Heart left ventricle (tissue), 16 donors: ENCODE measurements at regions not wholly inside any gene's neighbourhood (a gene's known extent, or its start where the extent isn't known, plus 50 kb on each side); places are given as distances from the start of the nearest gene placed in this dataset.

Experiments used
- ATAC-seq, 4 donors: fragments of 200-7000 bp; cut with Tn5 transposase; one replicate each; pipeline ENCODE4 v1.9.1; 2020 to 2022; ENCODE audit warnings: moderate library complexity in 4 of 4, mild to moderate bottlenecking in 3 of 4, moderate number of reproducible peaks in 1 of 4
- DNase-seq, 5 donors: peaks; one replicate each; pipeline ENCODE4 v3.0.0-alpha.2; 2020
- H3K27ac ChIP-seq, 12 donors: fragments of 200-600 bp; sonication (generic) in 4 of 12; one replicate each; pipeline versions ENCODE4 v1.5.0 to v1.8.0; 2016 to 2022; ENCODE audit warnings: mild to moderate bottlenecking in 2 of 12
- H3K27me3 ChIP-seq, 9 donors: fragments of 200-600 bp; sonication (generic) in 2 of 9; one replicate each; pipeline versions ENCODE4 v1.5.1 to v1.8.0; 2016 to 2022; ENCODE audit warnings: mild to moderate bottlenecking in 3 of 9
- H3K36me3 ChIP-seq, 9 donors: fragments of 200-600 bp; sonication (generic) in 2 of 9; one replicate each; pipeline versions ENCODE4 v1.5.0 to v1.8.0; 2018 to 2022; ENCODE audit warnings: mild to moderate bottlenecking in 2 of 9
- H3K4me1 ChIP-seq, 12 donors: fragments of 200-600 bp; sonication (generic) in 4 of 12; one replicate each; pipeline versions ENCODE4 v1.5.0 to v1.8.0; 2016 to 2022; ENCODE audit warnings: mild to moderate bottlenecking in 3 of 12
- H3K4me3 ChIP-seq, 12 donors: fragments of 200-600 bp; sonication (generic) in 4 of 12; one replicate each; pipeline versions ENCODE4 v1.5.0 to v1.8.0; 2017 to 2022; ENCODE audit warnings: mild to moderate bottlenecking in 9 of 12, moderate library complexity in 4 of 12
- H3K9me3 ChIP-seq, 12 donors: fragments of 200-600 bp; sonication (generic) in 4 of 12; one replicate each; pipeline versions ENCODE4 v1.5.0 to v1.8.0; 2016 to 2022; ENCODE audit warnings: mild to moderate bottlenecking in 1 of 12
- CTCF ChIP-seq, 12 donors: fragments of 200-600 bp; sonication (generic) in 4 of 12; IDR thresholded peaks; one replicate each; pipeline versions ENCODE4 v1.5.0 to v1.8.0; 2018 to 2022; ENCODE audit warnings: antibody characterized with exemption in 12 of 12, mild to moderate bottlenecking in 5 of 12
- POLR2A ChIP-seq, 2 donors: fragments of 450-650 bp; IDR thresholded peaks; one replicate each; pipeline ENCODE4 v1.6.1; 2017; ENCODE audit warnings: antibody characterized with exemption in 2 of 2, mild to moderate bottlenecking in 2 of 2, moderate library complexity in 2 of 2
- WGBS, 4 donors: extraction: QIAGEN DNeasy Blood & Tissue Kit in 2 of 4; methylation state at CpG; one replicate each; pipeline versions ENCODE4 v1.1.5 to v1.1.7; 2013 to 2018; 5-methylcytosine and 5-hydroxymethylcytosine counted together
- intact Hi-C, 10 donors: fragments of 100-400 bp; cut with DNase I; formaldehyde crosslinking; loops; one replicate each; pipeline versions ENCODE4 v1.11.1 to v1.14.2; 2022
- donor health status: ischemic (EF 13 %, LVEDD 7.1; RV severe dilation, severe dysfunction).
- donor health status: healthy with polysubstance abuse.
- donor health status: DM: no; HTN: yes; CAD: no.
- donor health status: DM: no; HTN: no; CAD: no.
- donor health status: ischemic (EF 25% LVEDD 6.9; RV normal size, moderate dysfunction).
- donor health status: ischemic (EF 25% LVEDD 5.7; RV mildly dilated, moderate dysfunction).
- donor health status: healthy.
- donor health status: DM: yes; HTN: yes; CAD: no.
- donor health status: ischemic (EF 35%, LVEDD 5.7; RV mildly dilated, moderate dysfunction).
- donor health status: nonischemic (EF 11% LVEDD 7.7; RV severe dilation, severe dysfunction).
- donor health status: DM: yes; HTN: yes; CAD: no.
- donor health status: PGD.
- donor health status: ischemic (EF 29% LVEDD 5.4; RV normal size, mild dysfunction).
- donor health status: nonischemic (EF 23%, LVEDD 6.1; RV moderate dilation, normal function).

DNA sequence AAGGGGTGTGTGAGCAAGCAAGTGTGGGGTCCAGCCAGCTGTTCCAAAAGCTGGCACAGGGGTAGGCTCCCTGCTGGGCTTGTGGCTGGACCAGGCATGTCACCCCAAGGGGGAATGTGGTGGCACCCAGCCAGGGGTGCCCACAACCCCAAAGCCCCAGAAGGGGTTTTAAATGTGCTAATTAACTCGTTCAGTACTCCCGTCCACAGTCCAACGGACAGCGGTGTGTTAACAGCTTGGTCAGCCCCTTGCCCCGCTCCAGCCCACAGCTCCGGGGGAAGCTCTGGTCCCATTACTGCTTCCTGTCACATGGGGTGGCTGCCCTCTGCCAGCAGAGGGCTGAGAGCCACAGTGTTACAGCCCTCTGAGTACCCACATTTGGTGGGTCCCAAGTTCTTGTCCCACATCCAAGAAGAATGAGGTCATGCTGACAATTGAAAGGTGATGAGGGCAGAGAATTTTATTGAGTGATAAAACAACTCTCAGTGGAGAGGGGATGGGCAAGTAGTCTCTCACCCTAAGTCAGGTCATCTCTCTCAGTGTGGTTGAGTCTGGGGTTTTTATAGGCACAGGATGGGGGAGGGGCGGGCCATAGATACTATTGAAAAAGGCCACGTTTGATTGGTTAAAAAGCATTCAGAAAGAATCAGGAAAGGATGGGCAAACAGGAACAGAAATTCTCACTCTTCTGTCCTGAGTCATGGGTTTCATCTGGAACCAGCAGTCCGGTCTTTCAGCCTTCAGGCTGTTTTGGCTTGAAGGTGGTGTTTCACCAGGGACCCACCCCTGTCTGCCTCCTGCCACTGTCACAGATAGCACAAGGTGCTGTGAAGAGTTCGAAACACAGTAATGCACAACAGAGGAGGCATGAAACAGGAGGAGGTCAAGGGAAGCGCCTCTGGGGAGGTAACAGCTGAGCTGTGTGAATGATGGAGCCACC is 238.5 kb downstream of the NFATC2 start:
- Histone ChIP-seq H3K4me3 (no peak overlapping the region), H3K27me3 (peaks cover 0 to 15% (median 0%) of the 10 kb centered on the region in 9 donors), H3K9me3 (peaks cover 0 to 18% (median 3%) of the 10 kb centered on the region in 12 donors), H3K36me3 (no peaks in the 10 kb centered on the region), H3K4me1 (peaks cover 0 to 6% (median 0%) of the 10 kb centered on the region in 12 donors), H3K27ac (no peak overlapping the region)
- ATAC-seq: no peak
- TF ChIP-seq POLR2A (IDR thresholded peaks at IDR 0.05) (no peak), CTCF (IDR thresholded peaks at IDR 0.05) (no peak)
- intact Hi-C loops: loop anchor here in 4 of 10 donors (2.0 to 10.0 kb wide), 3 partner anchors 83 to 509 kb away; partner anchors contain the start of gene BCAS4 (in 2 of the 4)
- DNase-seq: no peak
- 85 to 91% (median 88%) methylated on average over 9 to 11 of the region's 11 CpGs for WGBS, 4 donors

DNA sequence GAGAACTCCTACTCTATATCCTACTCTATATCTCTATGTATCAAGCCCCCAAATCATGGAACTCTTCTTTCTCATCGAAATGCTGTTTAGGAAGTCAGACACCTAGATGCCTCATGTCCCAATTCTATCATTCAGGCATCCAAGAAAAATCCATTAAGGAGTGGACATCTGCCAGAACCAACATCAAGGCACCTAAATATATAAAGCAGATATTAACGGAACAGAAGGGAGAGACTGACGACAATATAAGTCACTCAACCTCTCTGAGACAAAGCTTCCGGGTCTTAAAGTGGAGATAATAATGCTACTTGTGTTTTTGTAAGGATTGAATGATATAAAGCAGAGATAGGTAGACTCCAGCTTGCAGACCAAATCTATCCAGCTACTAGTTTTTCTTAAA is 241.5 kb downstream of the NFATC2 start:
- Histone ChIP-seq H3K36me3 (no peaks in the 10 kb centered on the region), H3K27ac (no peak overlapping the region), H3K4me3 (no peak overlapping the region), H3K4me1 (no peaks in the 10 kb centered on the region), H3K27me3 (peaks cover 0 to 3% (median 0%) of the 10 kb centered on the region in 9 donors), H3K9me3 (peaks cover 0 to 18% (median 3%) of the 10 kb centered on the region in 12 donors)
- 84 to 88% (median 86%) methylated on average over 4 of the region's 4 CpGs for WGBS, 4 donors
- no peak for TF ChIP-seq CTCF (IDR thresholded peaks at IDR 0.05)
- TF ChIP-seq POLR2A (IDR thresholded peaks at IDR 0.05): no peak
- intact Hi-C loops: loop anchor here in 2 of 10 donors (10.0 kb wide), 1 partner anchor 506 kb away; the partner anchor contains the start of gene BCAS4 (in 2 of the 2)
- DNase-seq (no peak), ATAC-seq (no peak)

DNA sequence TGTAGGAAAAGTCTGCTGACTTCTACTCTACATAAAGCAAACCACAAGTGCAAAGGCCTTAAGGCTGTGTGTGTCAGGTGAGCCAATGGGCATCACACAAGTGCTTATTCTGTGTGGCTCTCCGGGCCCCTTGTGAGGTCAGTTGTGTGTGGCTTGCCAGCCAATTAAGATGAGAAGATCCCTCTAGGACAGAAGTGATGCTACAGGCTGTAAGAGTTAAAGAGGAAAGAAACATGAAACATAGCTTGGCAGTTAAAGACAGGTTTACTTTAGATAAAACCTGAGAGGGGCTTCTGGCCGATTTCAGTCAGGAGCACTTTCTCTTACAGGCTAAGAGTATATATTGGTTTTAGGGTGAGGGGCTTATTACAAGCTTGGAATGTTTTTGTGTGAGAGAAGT is 242.4 kb downstream of the NFATC2 start:
- Histone ChIP-seq H3K4me3 (no peak overlapping the region), H3K27me3 (peaks cover 0 to 3% (median 0%) of the 10 kb centered on the region in 9 donors), H3K9me3 (peaks cover 0 to 18% (median 3%) of the 10 kb centered on the region in 12 donors), H3K4me1 (no peaks in the 10 kb centered on the region), H3K27ac (no peak overlapping the region), H3K36me3 (no peaks in the 10 kb centered on the region)
- 58 to 80% (median 63%) methylated on average over 2 of the region's 2 CpGs for WGBS, 4 donors
- DNase-seq: no peak
- no peak for ATAC-seq
- TF ChIP-seq CTCF (IDR thresholded peaks at IDR 0.05) (no peak), POLR2A (IDR thresholded peaks at IDR 0.05) (no peak)
- intact Hi-C loops: loop anchor here in 2 of 10 donors (10.0 kb wide), 1 partner anchor 505 kb away; the partner anchor contains the start of gene BCAS4 (in 2 of the 2)

DNA sequence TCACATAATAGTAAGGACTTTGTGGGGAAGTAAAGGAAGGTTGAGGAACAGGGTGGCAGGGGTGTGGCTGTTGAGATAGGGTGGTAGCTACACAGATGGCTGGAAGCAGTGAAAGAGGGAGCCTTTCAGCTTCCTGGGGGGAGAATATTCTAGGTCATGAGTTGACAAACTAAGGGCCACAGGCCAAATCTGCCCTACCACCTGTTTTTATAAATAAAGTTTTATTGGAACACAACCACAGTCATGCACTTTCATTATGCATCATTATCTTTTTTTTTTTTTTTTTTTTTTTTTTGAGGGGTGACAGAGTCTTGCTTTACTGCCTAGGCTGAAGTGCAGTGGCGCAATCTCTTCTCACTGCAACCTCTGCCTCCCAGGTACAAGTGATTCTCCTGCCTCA is 243.1 kb downstream of the NFATC2 start:
- Histone ChIP-seq H3K4me3 (no peak overlapping the region), H3K9me3 (peaks cover 0 to 18% (median 3%) of the 10 kb centered on the region in 12 donors), H3K27me3 (peaks cover 0 to 3% (median 0%) of the 10 kb centered on the region in 9 donors), H3K27ac (no peak overlapping the region), H3K36me3 (no peaks in the 10 kb centered on the region), H3K4me1 (no peaks in the 10 kb centered on the region)
- DNase-seq (no peak), ATAC-seq (no peak)
- intact Hi-C loops: no loop called here
- no peak for TF ChIP-seq POLR2A (IDR thresholded peaks at IDR 0.05)
- 84 to 100% (median 93%) methylated on average over 1 of the region's 1 CpG for WGBS, 4 donors
